CD14-positive monocyte (primary cell): ENCODE measurements at regions not wholly inside any gene's neighbourhood (a gene's known extent, or its start where the extent isn't known, plus 50 kb on each side); places are given as distances from the start of the nearest gene placed in this dataset.

Experiments used
- DNase-seq, 3 donors: peaks; one replicate each; pipeline ENCODE4 v3.0.0-alpha.2; 2011 to 2022
- H2AFZ ChIP-seq: 2 replicates; pipeline ENCODE4 v1.6.0; 2012; ENCODE audit warnings: mild to moderate bottlenecking, low read depth, low read length, inconsistent platforms; ENCODE audit not compliant: insufficient read depth, poor library complexity, severe bottlenecking
- H3K27ac ChIP-seq, 2 donors: 1 replicate in 1 of 2; 2 replicates in 1 of 2; pipeline ENCODE4 v1.5.1; 2012 to 2013; ENCODE audit warnings: low read length in 2 of 2, control low read depth in 1 of 2, inconsistent platforms in 1 of 2, low read depth in 1 of 2, mild to moderate bottlenecking in 1 of 2
- H3K27me3 ChIP-seq, 2 donors: one replicate each; pipeline versions ENCODE4 v1.6.0 to v1.6.1; 2011 to 2013; ENCODE audit warnings: low read length in 2 of 2; ENCODE audit not compliant: control insufficient read depth in 2 of 2, insufficient read depth in 2 of 2
- H3K36me3 ChIP-seq, 2 donors: replicated peaks in 1 of 2; 1 replicate in 1 of 2; 2 replicates in 1 of 2; pipeline versions ENCODE4 v1.5.1 to v1.6.1; 2012 to 2013; ENCODE audit warnings: low read length in 2 of 2, control low read depth in 1 of 2, inconsistent platforms in 1 of 2, mild to moderate bottlenecking in 1 of 2; ENCODE audit not compliant: insufficient read depth in 2 of 2, control insufficient read depth in 1 of 2
- H3K4me1 ChIP-seq, 2 donors: 1 replicate in 1 of 2; 2 replicates in 1 of 2; pipeline versions ENCODE4 v1.5.1 to v1.6.1; 2012 to 2013; ENCODE audit warnings: low read length in 2 of 2, control low read depth in 1 of 2, inconsistent platforms in 1 of 2, mild to moderate bottlenecking in 1 of 2, moderate library complexity in 1 of 2; ENCODE audit not compliant: insufficient read depth in 2 of 2, control insufficient read depth in 1 of 2
- H3K4me2 ChIP-seq: replicated peaks from 2 replicates; pipeline ENCODE3; 2012; ENCODE audit warnings: low read length, moderate library complexity, mild to moderate bottlenecking; ENCODE audit not compliant: poor library complexity, severe bottlenecking; ENCODE audit errors: extremely low read depth
- H3K4me3 ChIP-seq, 3 experiments: fragments of 200-600 bp in 1 of 3; sonication (generic) in 1 of 3; replicated peaks in 1 of 3; 1 replicate in 2 of 3; 2 replicates in 1 of 3; pipeline ENCODE4 v1.5.1; 2011 to 2013; ENCODE audit warnings: low read length in 3 of 3, mild to moderate bottlenecking in 3 of 3, control low read depth in 2 of 3, low read depth in 2 of 3, inconsistent platforms in 1 of 3, moderate library complexity in 1 of 3
- H3K79me2 ChIP-seq: 2 replicates; pipeline ENCODE4 v1.6.0; 2012; ENCODE audit warnings: mild to moderate bottlenecking, control low read depth, inconsistent platforms, low read length, moderate library complexity; ENCODE audit not compliant: insufficient read depth
- H3K9ac ChIP-seq: 2 replicates; pipeline ENCODE4 v1.6.0; 2017; ENCODE audit warnings: low read length, mild to moderate bottlenecking; ENCODE audit not compliant: insufficient read depth, poor library complexity, severe bottlenecking
- H3K9me3 ChIP-seq, 2 donors: replicated peaks in 1 of 2; 1 replicate in 1 of 2; 2 replicates in 1 of 2; pipeline versions ENCODE4 v1.5.1 to v1.6.1; 2012 to 2013; ENCODE audit warnings: low read length in 2 of 2, control low read depth in 1 of 2; ENCODE audit not compliant: control insufficient read depth in 1 of 2, insufficient read depth in 1 of 2
- H4K20me1 ChIP-seq: 2 replicates; pipeline ENCODE4 v1.6.0; 2012; ENCODE audit warnings: mild to moderate bottlenecking, low read length, control low read depth, moderate library complexity; ENCODE audit not compliant: insufficient read depth
- H3K27ac Mint-ChIP-seq, 7 donors: one replicate each; pipeline ENCODE4 v1.8.0; 2020; ENCODE audit warnings: mild to moderate bottlenecking in 7 of 7, mixed read lengths in 7 of 7, moderate library complexity in 6 of 7, inconsistent platforms in 2 of 7
- H3K27me3 Mint-ChIP-seq, 3 donors: one replicate each; pipeline ENCODE4 v1.8.0; 2021 to 2022; ENCODE audit warnings: low read depth in 3 of 3, mild to moderate bottlenecking in 3 of 3, mixed read lengths in 3 of 3, moderate library complexity in 3 of 3, inconsistent platforms in 1 of 3
- H3K36me3 Mint-ChIP-seq, 2 donors: one replicate each; pipeline ENCODE4 v1.8.0; 2020; ENCODE audit warnings: mixed read lengths in 2 of 2, inconsistent platforms in 1 of 2, mild to moderate bottlenecking in 1 of 2
- H3K4me1 Mint-ChIP-seq: one replicate; pipeline ENCODE4 v1.8.0; 2020; ENCODE audit warnings: mild to moderate bottlenecking, mixed read lengths
- H3K4me3 Mint-ChIP-seq, 2 donors: one replicate each; pipeline ENCODE4 v1.8.0; 2020; ENCODE audit warnings: mild to moderate bottlenecking in 2 of 2, mixed read lengths in 2 of 2, moderate library complexity in 1 of 2
- H3K9me3 Mint-ChIP-seq, 7 donors: one replicate each; pipeline ENCODE4 v1.8.0; 2020 to 2022; ENCODE audit warnings: mixed read lengths in 7 of 7, mild to moderate bottlenecking in 6 of 7, moderate library complexity in 6 of 7, inconsistent platforms in 2 of 7
- WGBS: methylation state at CpG from one replicate; pipeline ENCODE4 v1.1.5; 2013; ENCODE audit warnings: missing lambda C conversion rate; ENCODE audit not compliant: insufficient coverage; 5-methylcytosine and 5-hydroxymethylcytosine counted together
- intact Hi-C, 2 donors: fragments of 100-400 bp; cut with micrococcal nuclease; formaldehyde crosslinking; loops; one replicate each; pipeline versions ENCODE4 v1.15.0 to v1.15.1; 2023
- TF ChIP-seq, protein P1 (sequence below): fragments of 200-600 bp; IDR thresholded peaks from one replicate; pipeline ENCODE4 v1.8.0; 2022; ENCODE audit warnings: antibody characterized with exemption, mild to moderate bottlenecking

DNA sequence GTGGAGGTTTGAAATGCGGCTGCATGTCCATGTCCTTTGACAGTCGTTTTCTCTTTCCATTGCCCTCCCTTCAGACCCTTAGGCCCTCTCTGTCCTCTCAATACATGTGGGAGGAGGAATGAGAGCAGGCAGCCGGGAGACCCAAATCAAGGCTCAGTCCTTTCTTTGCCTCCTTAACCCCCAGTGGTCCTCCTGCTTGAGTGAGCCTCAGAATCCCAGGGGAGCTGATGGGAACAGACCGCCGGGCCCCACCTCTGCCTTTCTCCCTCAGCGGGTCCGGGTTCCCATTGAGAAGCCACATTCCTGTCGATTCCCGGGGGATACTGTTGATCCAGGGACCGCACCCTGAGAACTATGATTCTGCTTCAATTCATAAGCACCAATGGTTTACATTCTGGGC lies 77.9 kb upstream of the RFLNA start:
- TF ChIP-seq, protein P1, sequence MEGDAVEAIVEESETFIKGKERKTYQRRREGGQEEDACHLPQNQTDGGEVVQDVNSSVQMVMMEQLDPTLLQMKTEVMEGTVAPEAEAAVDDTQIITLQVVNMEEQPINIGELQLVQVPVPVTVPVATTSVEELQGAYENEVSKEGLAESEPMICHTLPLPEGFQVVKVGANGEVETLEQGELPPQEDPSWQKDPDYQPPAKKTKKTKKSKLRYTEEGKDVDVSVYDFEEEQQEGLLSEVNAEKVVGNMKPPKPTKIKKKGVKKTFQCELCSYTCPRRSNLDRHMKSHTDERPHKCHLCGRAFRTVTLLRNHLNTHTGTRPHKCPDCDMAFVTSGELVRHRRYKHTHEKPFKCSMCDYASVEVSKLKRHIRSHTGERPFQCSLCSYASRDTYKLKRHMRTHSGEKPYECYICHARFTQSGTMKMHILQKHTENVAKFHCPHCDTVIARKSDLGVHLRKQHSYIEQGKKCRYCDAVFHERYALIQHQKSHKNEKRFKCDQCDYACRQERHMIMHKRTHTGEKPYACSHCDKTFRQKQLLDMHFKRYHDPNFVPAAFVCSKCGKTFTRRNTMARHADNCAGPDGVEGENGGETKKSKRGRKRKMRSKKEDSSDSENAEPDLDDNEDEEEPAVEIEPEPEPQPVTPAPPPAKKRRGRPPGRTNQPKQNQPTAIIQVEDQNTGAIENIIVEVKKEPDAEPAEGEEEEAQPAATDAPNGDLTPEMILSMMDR: no peak
- Mint-ChIP-seq H3K27me3 (peaks cover 1 to 6% (median 2%) of the 10 kb centered on the region in 3 donors), H3K4me1 (peaks cover 17% of the 10 kb centered on the region), H3K9me3 (peaks cover 8 to 38% (median 24%) of the 10 kb centered on the region in 7 donors), H3K36me3 (no peaks in the 10 kb centered on the region), H3K27ac (no peak overlapping the region), H3K4me3 (peak overlapping the region in 1 of 2 donors; percentile 81)
- peak overlapping the region; percentile 34 for H3K4me2 ChIP-seq
- H3K9ac ChIP-seq: no peak overlapping the region
- no peak overlapping the region for H2AFZ ChIP-seq
- no peaks in the 10 kb centered on the region for H3K79me2 ChIP-seq
- no peaks in the 10 kb centered on the region for H4K20me1 ChIP-seq
- no peaks in the 10 kb centered on the region for H3K36me3 ChIP-seq
- H3K27me3 ChIP-seq: no peaks in the 10 kb centered on the region
- peaks cover 11 to 22% of the 10 kb centered on the region in 2 donors for H3K4me1 ChIP-seq
- intact Hi-C loops: no loop called here
- no CpG with 5 or more reads among the region's 10 CpGs for WGBS
- DNase-seq: no peak
- peaks cover 5 to 23% of the 10 kb centered on the region in 2 donors for H3K9me3 ChIP-seq
- H3K4me3 ChIP-seq: no peak overlapping the region
- H3K27ac ChIP-seq: no peak overlapping the region

DNA sequence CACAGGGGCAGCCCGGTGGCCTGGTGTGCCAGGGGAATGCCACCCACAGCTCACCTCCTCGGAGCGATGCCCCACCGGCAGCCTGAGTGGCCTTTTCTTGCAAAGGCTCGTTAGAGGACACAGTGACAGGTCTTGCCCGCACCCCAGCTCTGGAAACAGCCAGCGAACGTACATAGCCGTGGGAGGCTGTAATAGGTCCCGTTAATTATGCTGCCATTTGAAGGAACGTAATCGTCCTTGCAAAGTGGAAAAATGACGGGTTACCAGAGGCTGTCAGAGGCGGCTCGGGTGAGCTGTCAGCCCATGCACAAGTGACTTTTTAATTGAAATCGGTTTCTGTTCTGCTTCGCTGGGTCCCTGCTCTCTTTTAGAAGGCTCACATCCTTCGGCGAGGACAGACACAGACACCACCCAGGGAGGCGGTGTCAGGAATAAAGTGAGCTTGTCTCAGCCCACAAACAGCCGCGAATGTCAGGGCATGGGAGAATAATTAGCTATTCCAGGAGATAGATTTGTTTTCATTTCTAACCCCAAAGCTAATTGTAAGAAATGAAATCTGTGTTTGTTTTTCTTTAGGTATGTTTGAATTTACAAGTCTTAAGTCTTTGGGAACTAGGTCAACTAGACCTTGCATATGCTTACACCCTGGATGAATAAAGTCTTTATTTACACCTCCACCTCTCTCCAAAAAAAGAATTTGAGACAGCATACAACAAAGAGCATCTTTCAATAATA lies 77.2 kb upstream of the RFLNA start:
- no peak for DNase-seq
- Mint-ChIP-seq H3K36me3 (no peaks in the 10 kb centered on the region), H3K27ac (peak overlapping the region in 5 of 7 donors; percentile 25 to 83 (median 53)), H3K27me3 (peaks cover 0 to 3% (median 2%) of the 10 kb centered on the region in 3 donors), H3K4me1 (peaks cover 19% of the 10 kb centered on the region), H3K4me3 (peak overlapping the region; percentile 67 to 81), H3K9me3 (peaks cover 8 to 38% (median 21%) of the 10 kb centered on the region in 7 donors)
- Histone ChIP-seq H3K9me3 (peaks cover 5 to 23% of the 10 kb centered on the region in 2 donors), H3K4me1 (peaks cover 11 to 22% of the 10 kb centered on the region in 2 donors), H2AFZ (peak overlapping the region; percentile 56), H3K4me3 (peak overlapping the region in 1 of 3 experiments; percentile 42), H3K27me3 (no peaks in the 10 kb centered on the region), H3K79me2 (no peaks in the 10 kb centered on the region), H4K20me1 (no peaks in the 10 kb centered on the region), H3K36me3 (no peaks in the 10 kb centered on the region), H3K27ac (no peak overlapping the region), H3K4me2 (peak overlapping the region; percentile 34), H3K9ac (no peak overlapping the region)
- WGBS: 57% methylated on average over 16 of the region's 22 CpGs
- TF ChIP-seq, protein P1: no peak
- intact Hi-C loops: no loop called here
